HG03045 (cell line): ENCODE measurements at regions not wholly inside any gene's neighbourhood (a gene's known extent, or its start where the extent isn't known, plus 50 kb on each side); places are given as distances from the start of the nearest gene placed in this dataset.

Experiments
- ATAC-seq: cut with Tn5 transposase; IDR thresholded peaks from one replicate; pipeline ENCODE4 v1.9.1; 2021; ENCODE audit warnings: mild to moderate bottlenecking, moderate library complexity; ENCODE audit not compliant: unreplicated experiment

GRCh38 chr5:39502704-39503103 lies 77.9 kb upstream of the DAB2 start:
- no peak for ATAC-seq

DNA sequence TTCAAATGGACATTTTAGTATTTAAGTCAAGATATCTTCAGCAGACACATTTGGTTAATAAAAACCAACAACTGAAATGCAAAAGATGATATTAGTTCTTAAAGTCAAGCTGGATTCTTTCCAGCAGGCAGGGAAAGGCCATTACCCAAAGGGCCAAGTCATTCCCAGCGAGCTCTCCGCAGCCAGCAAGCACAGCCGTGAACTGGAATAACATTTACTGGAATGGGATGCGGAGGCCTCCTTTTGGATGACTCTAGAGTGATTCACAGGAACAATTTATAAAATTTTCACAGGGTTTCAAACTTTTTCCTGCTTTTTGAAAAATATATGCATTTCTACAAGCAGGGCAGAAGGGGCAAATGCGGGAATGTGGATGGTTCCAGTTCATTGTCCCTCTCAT lies 76.6 kb upstream of the DAB2 start:
- ATAC-seq = no peak

DNA sequence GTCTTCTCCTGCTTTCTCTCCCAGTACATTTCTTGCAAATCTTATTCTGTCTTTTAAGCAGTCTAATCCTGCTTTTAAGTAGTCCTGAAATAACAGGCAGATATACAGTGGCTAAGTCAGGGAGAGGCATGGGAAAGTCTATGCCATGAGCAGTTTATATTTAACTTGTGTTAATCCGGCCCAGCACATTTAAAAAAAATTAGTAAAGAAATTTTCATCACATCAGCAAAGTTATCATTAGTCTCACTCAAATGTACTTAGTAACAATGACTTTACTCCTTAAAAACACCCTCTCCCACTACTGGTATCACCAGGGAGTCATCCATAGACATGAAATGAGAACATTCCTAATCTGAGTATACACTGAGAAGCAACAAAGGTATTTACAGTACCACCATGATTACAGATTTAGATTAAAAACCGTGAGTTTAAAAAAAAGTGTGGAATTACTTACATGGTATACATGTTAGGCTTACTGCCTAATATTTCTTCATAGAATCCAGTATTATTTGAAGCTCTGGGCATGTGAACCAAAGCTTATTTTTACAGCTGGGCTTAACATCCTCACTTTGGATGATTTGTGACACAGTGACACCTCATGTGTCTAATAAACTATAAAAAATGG lies 75.9 kb upstream of the DAB2 start:
- no peak for ATAC-seq

GRCh38 chr5:39498278-39498952 lies 73.6 kb upstream of the DAB2 start:
- ATAC-seq = no peak

- ATAC-seq = no peak
These were observed 72.5 kb upstream of the DAB2 start for GRCh38 chr5:39497322-39497721.

GRCh38 chr5:39495227-39495626 lies 70.4 kb upstream of the DAB2 start:
- ATAC-seq = no peak

DNA sequence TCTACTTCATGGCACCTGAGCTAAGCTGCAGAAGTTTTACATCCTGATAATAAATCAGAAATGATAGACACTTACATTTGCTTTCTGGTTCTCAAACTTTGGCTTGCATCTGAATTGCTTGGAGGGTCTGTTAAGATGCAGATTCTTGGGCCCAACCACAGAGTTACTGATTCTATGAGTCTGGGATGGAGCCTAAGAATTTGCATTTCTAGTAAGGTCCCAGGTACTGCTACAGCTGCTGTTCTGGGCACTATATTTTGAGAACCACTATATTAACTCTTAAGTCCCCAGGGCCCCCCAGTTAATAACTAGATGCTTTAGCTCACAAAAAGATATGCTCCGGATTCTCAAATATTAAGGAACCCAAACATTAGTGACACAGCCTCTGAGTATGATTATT lies 69.8 kb upstream of the DAB2 start:
- ATAC-seq = no peak

DNA sequence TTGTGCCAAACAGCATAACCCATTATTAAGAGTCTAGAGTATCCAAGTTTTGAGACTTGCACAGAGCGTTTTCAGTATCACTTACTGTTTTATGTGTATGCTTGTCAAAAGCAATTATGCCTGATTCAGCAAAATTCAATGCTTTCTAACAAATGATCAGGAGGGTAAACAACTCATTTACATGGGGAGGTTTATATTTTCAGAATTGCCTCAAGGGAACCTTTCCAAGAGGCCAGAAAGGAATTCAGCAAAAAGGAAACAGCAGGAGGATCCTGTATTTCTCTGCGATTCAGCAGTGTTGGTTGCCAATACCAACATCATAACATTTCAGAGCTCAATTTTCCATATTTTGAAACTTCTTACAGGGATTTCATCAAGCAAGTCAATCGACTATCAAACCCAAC lies 69.3 kb upstream of the DAB2 start:
- ATAC-seq = no peak

GRCh38 chr5:39491210-39491609 lies 66.4 kb upstream of the DAB2 start:
- no peak for ATAC-seq

GRCh38 chr5:39489263-39489662 lies 64.5 kb upstream of the DAB2 start:
- no peak for ATAC-seq

GRCh38 chr5:39486790-39487189 lies 62.0 kb upstream of the DAB2 start:
- ATAC-seq = no peak

DNA sequence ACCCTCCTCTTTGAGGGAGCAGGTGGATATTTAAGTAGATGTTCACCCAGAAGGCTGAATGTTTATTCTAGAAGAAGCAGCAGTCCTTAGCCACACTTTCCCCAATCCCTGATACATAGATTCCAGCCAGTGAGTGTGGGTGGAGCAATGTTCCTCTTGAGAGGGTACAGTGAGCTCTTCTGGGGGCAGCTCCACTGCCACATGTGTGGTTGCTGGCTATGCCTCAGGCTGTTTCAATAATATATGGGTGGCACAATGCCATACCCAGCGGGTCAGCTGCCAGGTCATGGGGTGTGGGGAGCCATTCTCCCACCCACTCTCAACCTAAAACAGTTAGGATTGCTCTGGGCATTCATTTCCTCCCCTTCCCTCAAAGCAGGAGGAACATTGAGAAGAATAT lies 61.6 kb upstream of the DAB2 start:
- no peak for ATAC-seq

DNA sequence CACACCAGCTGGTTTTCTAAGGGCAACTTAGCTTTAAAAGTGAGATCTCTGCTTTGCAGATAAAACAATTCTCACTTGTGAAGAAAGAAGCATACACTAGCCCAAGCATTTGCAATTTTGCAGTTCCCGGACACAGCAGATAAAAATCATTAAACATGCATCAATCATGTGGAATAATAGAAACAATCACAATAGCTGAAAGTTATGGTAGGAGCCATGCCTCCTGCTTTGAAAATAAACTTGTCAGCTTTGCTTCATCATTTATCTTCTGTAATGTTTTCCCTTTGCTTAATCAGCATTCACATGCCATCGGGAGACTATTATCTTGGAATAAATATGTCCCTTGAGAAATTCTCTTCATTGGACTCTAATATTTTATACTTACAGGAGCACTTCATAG lies 60.3 kb upstream of the DAB2 start:
- no peak for ATAC-seq

DNA sequence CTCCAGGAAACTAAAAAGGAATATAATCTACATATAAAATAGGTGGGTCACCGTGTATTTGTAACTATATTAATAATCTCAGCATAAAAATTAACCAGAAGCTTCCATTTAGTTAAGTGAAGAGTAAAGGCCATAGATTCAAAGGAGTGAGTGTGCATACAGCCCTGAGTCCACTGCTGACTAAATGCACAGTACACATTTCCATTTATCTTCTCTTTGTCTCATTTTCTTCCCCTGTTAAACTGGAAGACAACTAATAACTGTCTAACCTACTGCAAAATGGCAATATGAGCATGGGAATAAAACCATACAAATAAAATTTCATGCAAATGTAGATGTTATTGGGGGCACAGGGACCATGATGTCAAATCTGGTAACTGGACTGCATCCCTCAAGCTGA lies 59.9 kb upstream of the DAB2 start:
- no peak for ATAC-seq

DNA sequence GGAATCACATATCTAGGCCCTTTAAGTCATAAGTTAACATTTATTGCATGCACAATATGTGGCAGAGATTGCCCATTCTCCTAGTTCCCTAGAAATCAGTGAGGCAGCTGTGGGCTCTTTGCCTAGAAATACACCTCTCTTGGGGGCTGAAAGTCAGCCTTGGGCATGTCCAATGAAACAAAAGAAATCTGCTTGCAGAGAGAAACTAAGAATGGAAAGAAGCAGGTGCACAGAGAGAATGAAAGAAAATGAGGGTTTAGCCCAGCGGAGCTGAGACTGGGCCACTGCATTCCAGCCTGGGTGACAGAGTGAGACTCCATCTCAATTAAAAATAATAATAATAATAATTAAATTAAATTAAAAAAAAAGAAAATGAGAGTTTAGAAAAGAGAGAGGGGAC lies 57.3 kb upstream of the DAB2 start:
- no peak for ATAC-seq

GRCh38 chr5:39479537-39479936 lies 54.8 kb upstream of the DAB2 start:
- ATAC-seq = no peak

- ATAC-seq = no peak
These were observed 54.1 kb upstream of the DAB2 start for GRCh38 chr5:39478863-39479262.

DNA sequence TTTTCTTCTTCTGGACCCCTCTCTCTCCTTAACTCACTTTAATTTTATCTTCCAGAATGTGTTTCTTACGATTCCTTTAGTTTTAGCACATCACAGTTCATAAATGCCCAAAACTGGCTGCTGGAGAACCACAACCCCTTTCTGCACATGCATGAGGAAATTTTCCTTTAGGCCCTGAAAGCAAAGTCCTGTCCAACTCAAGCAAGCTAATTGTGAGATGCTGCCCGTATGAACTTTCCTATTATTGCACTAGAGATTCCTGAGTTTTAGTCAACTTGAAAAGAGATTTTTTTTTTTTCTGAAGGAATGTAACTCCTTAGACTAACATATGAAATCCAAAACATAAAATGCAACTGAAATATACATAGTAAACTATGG lies 52.1 kb upstream of the DAB2 start:
- no peak for ATAC-seq

DNA sequence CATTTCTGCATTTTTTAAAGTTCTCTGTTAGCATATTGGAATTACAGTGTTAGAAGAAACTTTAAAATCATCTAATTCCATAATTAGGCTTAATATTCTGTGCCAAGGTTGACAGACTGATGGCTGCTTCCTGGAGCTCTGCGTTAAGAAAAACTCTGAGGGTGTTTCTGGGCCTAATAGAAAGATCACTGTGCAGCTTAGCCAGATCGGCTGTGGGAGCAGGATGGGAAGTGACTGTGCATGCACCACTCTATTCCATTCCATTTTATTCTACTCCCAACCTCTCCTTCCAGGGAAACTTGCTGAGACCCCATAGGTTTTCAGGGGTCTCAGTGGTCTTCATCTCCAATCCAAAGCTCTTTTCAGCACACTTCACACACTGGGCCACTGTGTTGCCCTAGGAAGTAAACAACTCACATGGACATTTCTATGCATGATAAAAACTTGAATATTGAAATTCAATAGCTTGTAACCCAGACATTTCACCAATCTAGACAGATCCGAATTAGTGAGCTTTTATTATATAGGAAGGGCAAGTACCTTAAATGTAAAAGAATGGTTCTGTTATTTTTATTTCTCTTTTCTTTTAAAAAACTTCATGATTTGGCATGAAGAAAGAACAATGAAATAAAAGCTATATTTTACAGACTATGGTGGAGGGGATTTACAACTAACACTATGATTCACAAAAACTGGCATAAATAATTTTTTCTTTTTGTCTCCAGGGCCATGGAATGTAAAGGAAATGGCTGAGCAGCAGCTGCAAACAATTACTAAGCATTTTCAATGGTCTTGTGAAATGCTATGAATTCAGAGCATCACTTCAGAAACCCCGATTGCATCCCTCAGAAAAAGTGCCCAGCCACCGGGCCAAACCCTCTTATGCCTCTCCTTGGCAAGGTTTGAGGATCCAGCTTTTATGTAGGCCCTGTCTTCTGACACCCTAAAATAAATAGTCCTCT lies 51.4 kb upstream of the DAB2 start:
- ATAC-seq = no peak

- no peak for ATAC-seq
These were observed 50.4 kb upstream of the DAB2 start for GRCh38 chr5:39475159-39475571.
